ENCODE measurements at regions not wholly inside any gene's neighbourhood (a gene's known extent, or its start where the extent isn't known, plus 50 kb on each side); places are given as distances from the start of the nearest gene placed in this dataset.

DNA sequence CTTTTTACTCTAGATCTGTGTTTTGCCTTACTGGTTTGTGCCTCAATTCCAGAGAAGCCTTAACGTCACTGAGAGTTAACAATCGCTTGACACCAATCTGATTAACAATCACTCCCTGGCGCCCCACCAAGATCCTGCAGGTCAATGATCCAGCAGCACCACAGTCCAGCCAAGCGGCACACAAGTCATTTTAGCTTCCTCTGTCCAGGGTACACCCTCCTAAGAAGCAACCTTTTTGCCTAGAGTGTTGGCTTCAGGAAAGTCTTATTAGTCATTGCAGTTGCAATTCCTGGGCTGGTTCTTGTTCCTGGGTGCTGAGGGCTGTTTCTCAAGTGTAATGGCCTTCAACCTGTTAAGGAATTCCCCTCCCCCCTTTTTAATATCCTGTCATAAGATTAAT, 323.0 kb upstream of the USP25 start:
- Mint-ChIP-seq H3K9me3 (peaks cover 0 to 11% (median 0%) of the 10 kb centered on the region in 11 donors), H3K4me3 (no peak overlapping the region), H3K36me3 (peaks cover 0 to under 1% (median 0%) of the 10 kb centered on the region in 5 donors), H3K27me3 (no peaks in the 10 kb centered on the region), H3K4me1 (no peaks in the 10 kb centered on the region), H3K27ac (no peak overlapping the region)
- no peaks in the 10 kb centered on the region for H3K36me3 ChIP-seq (ENCODE audit: control insufficient read depth in 2 of 3, insufficient read depth in 3 of 3, low read length in 3 of 3)
- H3K9me3 ChIP-seq (ENCODE audit: control insufficient read depth in 2 of 3, low read length in 3 of 3), result no peaks in the 10 kb centered on the region
- DNase-seq, result no peak
- intact Hi-C loops (cut with micrococcal nuclease), result no loop called here
- ChIA-PET POLR2A (no interaction called here), CTCF (no interaction called here)
- no peaks in the 10 kb centered on the region for H3K27me3 ChIP-seq (ENCODE audit: control insufficient read depth in 2 of 2, insufficient read depth in 2 of 2, low read length in 2 of 2)
- H3K4me1 ChIP-seq (ENCODE audit: control insufficient read depth in 2 of 2, insufficient read depth in 2 of 2, low read length in 2 of 2), result no peaks in the 10 kb centered on the region
- ATAC-seq, result no peak
- H3K27ac ChIP-seq (ENCODE audit: low read depth, low read length), result no peak overlapping the region
- no peak overlapping the region for H3K4me3 ChIP-seq (ENCODE audit: low read length)

GRCh38 chr21:15407585-15407984, 322.2 kb upstream of the USP25 start:
- DNase-seq (no peak), ATAC-seq (no peak)
- no peaks in the 10 kb centered on the region for H3K27me3 ChIP-seq (ENCODE audit: control insufficient read depth in 2 of 2, insufficient read depth in 2 of 2, low read length in 2 of 2)
- CTCF ChIA-PET, result no interaction called here
- intact Hi-C loops (cut with micrococcal nuclease), result no loop called here
- no peak overlapping the region for H3K27ac ChIP-seq (ENCODE audit: low read depth, low read length)
- Mint-ChIP-seq H3K4me3 (no peak overlapping the region), H3K27ac (no peak overlapping the region), H3K27me3 (no peaks in the 10 kb centered on the region), H3K9me3 (peaks cover 0 to 15% (median 3%) of the 10 kb centered on the region in 11 donors), H3K36me3 (peaks cover 0 to 4% (median 0%) of the 10 kb centered on the region in 5 donors), H3K4me1 (no peaks in the 10 kb centered on the region)
- no peaks in the 10 kb centered on the region for H3K9me3 ChIP-seq (ENCODE audit: control insufficient read depth in 2 of 3, low read length in 3 of 3)
- H3K4me3 ChIP-seq (ENCODE audit: low read length), result no peak overlapping the region
- H3K36me3 ChIP-seq (ENCODE audit: control insufficient read depth in 2 of 3, insufficient read depth in 3 of 3, low read length in 3 of 3), result no peaks in the 10 kb centered on the region
- H3K4me1 ChIP-seq (ENCODE audit: control insufficient read depth in 2 of 2, insufficient read depth in 2 of 2, low read length in 2 of 2), result no peaks in the 10 kb centered on the region
- POLR2A ChIA-PET, result no interaction called here

- Histone ChIP-seq H3K4me1 (ENCODE audit: control insufficient read depth in 2 of 2, insufficient read depth in 2 of 2, low read length in 2 of 2) (no peaks in the 10 kb centered on the region), H3K27ac (ENCODE audit: low read depth, low read length) (no peak overlapping the region), H3K36me3 (ENCODE audit: control insufficient read depth in 2 of 3, insufficient read depth in 3 of 3, low read length in 3 of 3) (no peaks in the 10 kb centered on the region), H3K4me3 (ENCODE audit: low read length) (no peak overlapping the region), H3K27me3 (ENCODE audit: control insufficient read depth in 2 of 2, insufficient read depth in 2 of 2, low read length in 2 of 2) (no peaks in the 10 kb centered on the region), H3K9me3 (ENCODE audit: control insufficient read depth in 2 of 3, low read length in 3 of 3) (no peaks in the 10 kb centered on the region)
- intact Hi-C loops (cut with micrococcal nuclease), result no loop called here
- ATAC-seq (no peak), DNase-seq (no peak)
- POLR2A ChIA-PET, result no interaction called here
- no peaks in the 10 kb centered on the region for H3K27me3 Mint-ChIP-seq
- no peak overlapping the region for H3K27ac Mint-ChIP-seq
- peaks cover 0 to 13% (median 3%) of the 10 kb centered on the region in 11 donors for H3K9me3 Mint-ChIP-seq
- no peaks in the 10 kb centered on the region for H3K4me1 Mint-ChIP-seq
- no peak overlapping the region for H3K4me3 Mint-ChIP-seq
- H3K36me3 Mint-ChIP-seq, result peaks cover 0 to 4% (median 0%) of the 10 kb centered on the region in 5 donors
- CTCF ChIA-PET, result no interaction called here
Observed at GRCh38 chr21:15408089-15408488, 321.7 kb upstream of the USP25 start.

DNA sequence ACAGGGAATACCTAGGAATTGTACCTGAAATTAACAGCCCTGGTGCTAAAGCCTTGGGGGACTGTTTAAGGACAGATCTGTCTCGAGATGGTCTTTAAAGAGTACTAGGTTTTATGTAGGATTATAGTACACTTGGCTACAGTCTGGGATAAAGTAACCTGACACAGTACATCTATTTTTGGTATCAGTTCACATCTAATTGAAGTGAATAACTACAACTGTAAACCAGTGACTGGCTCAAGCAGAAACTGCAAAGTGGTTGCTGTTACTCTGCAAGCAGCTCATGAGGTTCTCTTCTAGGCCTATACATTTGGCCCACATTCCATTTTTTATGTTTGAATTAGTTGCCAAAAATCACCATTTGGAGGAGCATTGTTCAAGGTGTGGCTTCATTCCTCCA, 320.8 kb upstream of the USP25 start:
- Histone ChIP-seq H3K9me3 (ENCODE audit: control insufficient read depth in 2 of 3, low read length in 3 of 3) (no peaks in the 10 kb centered on the region), H3K27me3 (ENCODE audit: control insufficient read depth in 2 of 2, insufficient read depth in 2 of 2, low read length in 2 of 2) (no peaks in the 10 kb centered on the region), H3K36me3 (ENCODE audit: control insufficient read depth in 2 of 3, insufficient read depth in 3 of 3, low read length in 3 of 3) (no peaks in the 10 kb centered on the region), H3K4me1 (ENCODE audit: control insufficient read depth in 2 of 2, insufficient read depth in 2 of 2, low read length in 2 of 2) (no peaks in the 10 kb centered on the region), H3K4me3 (ENCODE audit: low read length) (no peak overlapping the region), H3K27ac (ENCODE audit: low read depth, low read length) (no peak overlapping the region)
- CTCF ChIA-PET, result no interaction called here
- H3K9me3 Mint-ChIP-seq, result peaks cover 0 to 13% (median 2%) of the 10 kb centered on the region in 11 donors
- no peak for ATAC-seq
- no peak overlapping the region for H3K27ac Mint-ChIP-seq
- intact Hi-C loops (cut with micrococcal nuclease), result no loop called here
- no peaks in the 10 kb centered on the region for H3K27me3 Mint-ChIP-seq
- no peaks in the 10 kb centered on the region for H3K4me1 Mint-ChIP-seq
- POLR2A ChIA-PET, result no interaction called here
- peaks cover 0 to 4% (median 0%) of the 10 kb centered on the region in 5 donors for H3K36me3 Mint-ChIP-seq
- H3K4me3 Mint-ChIP-seq, result no peak overlapping the region
- no peak for DNase-seq

DNA sequence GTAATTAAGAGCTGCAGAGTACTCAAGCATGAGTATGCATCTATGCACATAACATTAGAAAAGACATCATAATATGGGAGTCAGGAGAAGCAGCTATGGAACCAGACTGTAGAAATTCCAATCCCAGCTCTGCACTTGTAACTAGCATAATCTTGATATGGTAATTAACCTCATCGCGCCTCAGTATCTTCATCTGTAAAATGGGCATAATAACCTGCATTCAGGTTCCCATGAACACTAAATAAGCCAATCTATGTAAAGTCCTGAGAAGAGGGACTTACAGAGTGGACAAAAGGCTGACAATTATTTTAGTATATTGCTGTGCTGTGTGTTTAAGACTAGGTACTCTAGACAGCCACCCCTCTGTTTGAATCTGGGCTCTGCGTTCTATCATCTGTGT, 318.9 kb upstream of the USP25 start:
- Histone ChIP-seq H3K27me3 (ENCODE audit: control insufficient read depth in 2 of 2, insufficient read depth in 2 of 2, low read length in 2 of 2) (no peaks in the 10 kb centered on the region), H3K36me3 (ENCODE audit: control insufficient read depth in 2 of 3, insufficient read depth in 3 of 3, low read length in 3 of 3) (no peaks in the 10 kb centered on the region), H3K27ac (ENCODE audit: low read depth, low read length) (no peak overlapping the region), H3K4me3 (ENCODE audit: low read length) (no peak overlapping the region), H3K9me3 (ENCODE audit: control insufficient read depth in 2 of 3, low read length in 3 of 3) (no peaks in the 10 kb centered on the region), H3K4me1 (ENCODE audit: control insufficient read depth in 2 of 2, insufficient read depth in 2 of 2, low read length in 2 of 2) (no peaks in the 10 kb centered on the region)
- no peaks in the 10 kb centered on the region for H3K27me3 Mint-ChIP-seq
- H3K9me3 Mint-ChIP-seq, result peaks cover 0 to 13% (median 2%) of the 10 kb centered on the region in 11 donors
- ChIA-PET CTCF (no interaction called here), POLR2A (interaction anchor here (0.6 kb wide), 2 partner anchors 92 to 234 kb away, joined by 3 read pairs; no protein-coding TSS in a partner anchor)
- ATAC-seq (no peak), DNase-seq (no peak)
- H3K4me3 Mint-ChIP-seq, result no peak overlapping the region
- H3K36me3 Mint-ChIP-seq, result peaks cover 0 to 4% (median 0%) of the 10 kb centered on the region in 5 donors
- no peaks in the 10 kb centered on the region for H3K4me1 Mint-ChIP-seq
- no peak overlapping the region for H3K27ac Mint-ChIP-seq
- intact Hi-C loops (cut with micrococcal nuclease), result no loop called here

DNA sequence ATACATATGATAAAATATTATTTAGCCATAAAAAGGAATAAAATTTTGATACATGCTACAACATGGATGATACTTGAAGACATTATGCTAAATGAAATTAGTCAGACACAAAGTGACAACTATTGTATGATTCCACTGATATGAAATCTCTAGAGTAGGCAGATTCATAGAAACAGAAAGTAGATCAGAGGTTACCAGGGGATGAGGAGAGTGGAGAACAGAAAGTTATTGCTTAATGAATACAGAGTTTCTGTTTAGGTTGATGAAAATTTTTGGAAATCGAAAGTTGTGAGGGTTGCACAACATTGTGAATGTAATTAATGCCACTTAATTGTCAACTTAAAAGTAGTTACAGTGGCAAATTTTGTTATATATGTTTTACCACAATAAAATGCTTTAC, 315.7 kb upstream of the USP25 start:
- POLR2A ChIA-PET, result no interaction called here
- no peak overlapping the region for H3K27ac Mint-ChIP-seq

GRCh38 chr21:15415541-15416261, 314.1 kb upstream of the USP25 start:
- H3K27ac Mint-ChIP-seq, result peak overlapping the region in 2 of 9 donors; percentile 6 to 56
- no peaks in the 10 kb centered on the region for H3K4me1 Mint-ChIP-seq
- H3K9me3 Mint-ChIP-seq, result peaks cover 0 to 13% (median 2%) of the 10 kb centered on the region in 11 donors
- H3K9me3 ChIP-seq (ENCODE audit: control insufficient read depth in 2 of 3, low read length in 3 of 3), result no peaks in the 10 kb centered on the region
- H3K4me3 Mint-ChIP-seq, result no peak overlapping the region
- ChIA-PET CTCF (interaction anchor here (0.7 kb wide), 1 partner anchor 1154 kb away, joined by 3 read pairs; no protein-coding TSS in a partner anchor), POLR2A (no interaction called here)
- no peak overlapping the region for H3K4me3 ChIP-seq (ENCODE audit: low read length)
- H3K27ac ChIP-seq (ENCODE audit: low read depth, low read length), result no peak overlapping the region
- H3K27me3 Mint-ChIP-seq, result no peaks in the 10 kb centered on the region
- DNase-seq, result no peak
- H3K36me3 ChIP-seq (ENCODE audit: control insufficient read depth in 2 of 3, insufficient read depth in 3 of 3, low read length in 3 of 3), result no peaks in the 10 kb centered on the region
- intact Hi-C loops (cut with micrococcal nuclease), result no loop called here
- no peaks in the 10 kb centered on the region for H3K27me3 ChIP-seq (ENCODE audit: control insufficient read depth in 2 of 2, insufficient read depth in 2 of 2, low read length in 2 of 2)
- ATAC-seq, result no peak
- no peaks in the 10 kb centered on the region for H3K4me1 ChIP-seq (ENCODE audit: control insufficient read depth in 2 of 2, insufficient read depth in 2 of 2, low read length in 2 of 2)
- H3K36me3 Mint-ChIP-seq, result peaks cover 0 to 4% (median 0%) of the 10 kb centered on the region in 5 donors

More for the DNA sequence above, 315.7 kb upstream of the USP25 start:
- no peaks in the 10 kb centered on the region for H3K27me3 Mint-ChIP-seq
- H3K4me1 ChIP-seq (ENCODE audit: control insufficient read depth in 2 of 2, insufficient read depth in 2 of 2, low read length in 2 of 2), result no peaks in the 10 kb centered on the region
- no peak overlapping the region for H3K4me3 Mint-ChIP-seq
- H3K9me3 ChIP-seq (ENCODE audit: control insufficient read depth in 2 of 3, low read length in 3 of 3), result no peaks in the 10 kb centered on the region
- no peak for ATAC-seq
- H3K36me3 ChIP-seq (ENCODE audit: control insufficient read depth in 2 of 3, insufficient read depth in 3 of 3, low read length in 3 of 3), result no peaks in the 10 kb centered on the region
- intact Hi-C loops (cut with micrococcal nuclease), result no loop called here
- peaks cover 0 to 13% (median 2%) of the 10 kb centered on the region in 11 donors for H3K9me3 Mint-ChIP-seq
- CTCF ChIA-PET, result no interaction called here
- H3K4me1 Mint-ChIP-seq, result no peaks in the 10 kb centered on the region
- no peak overlapping the region for H3K4me3 ChIP-seq (ENCODE audit: low read length)
- H3K27me3 ChIP-seq (ENCODE audit: control insufficient read depth in 2 of 2, insufficient read depth in 2 of 2, low read length in 2 of 2), result no peaks in the 10 kb centered on the region
- no peak overlapping the region for H3K27ac ChIP-seq (ENCODE audit: low read depth, low read length)
- DNase-seq, result no peak
- peaks cover 0 to 4% (median 0%) of the 10 kb centered on the region in 5 donors for H3K36me3 Mint-ChIP-seq
